ENCODE measurements at regions not wholly inside any gene's neighbourhood (a gene's known extent, or its start where the extent isn't known, plus 50 kb on each side); places are given as distances from the start of the nearest gene placed in this dataset.

GRCh38 chr20:55761100-55761499, 244.2 kb downstream of the CBLN4 start:
- no peak for DNase-seq (ENCODE audit: low read depth, low spot score)
- TF ChIP-seq ZNF207 (IDR thresholded peaks at IDR 0.05; ENCODE audit: borderline replicate concordance) (no peak), CEBPB (IDR thresholded peaks at IDR 0.05; ENCODE audit: borderline replicate concordance in 1 of 2, low read depth in 2 of 2, low read length in 2 of 2) (no peak), CBX3 (IDR thresholded peaks at IDR 0.05; ENCODE audit: borderline replicate concordance, low read depth) (no peak), ESRRA (IDR thresholded peaks at IDR 0.05; ENCODE audit: low read length) (no peak), SMAD1 (IDR thresholded peaks at IDR 0.05; ENCODE audit: low read depth, partially characterized antibody) (no peak), TCF7 (IDR thresholded peaks at IDR 0.05; ENCODE audit: borderline replicate concordance) (no peak)
- no peak overlapping the region for H3K4me2 ChIP-seq (ENCODE audit: control insufficient read depth, insufficient read depth)
- ChIA-PET POLR2A (no interaction called here), RAD21 (ENCODE audit: unreplicated experiment) (no interaction called here), SMC1A (ENCODE audit: uncharacterized antibody, unreplicated experiment) (no interaction called here), CTCF (no interaction called here)
- in situ Hi-C loops (cut with MboI) (no loop called here), intact Hi-C loops (cut with micrococcal nuclease; ENCODE audit: unreplicated experiment) (no loop called here)
- no peaks in the 10 kb centered on the region; the same call in 2 of the 3 replicates for H3K9me3 ChIP-seq (replicated peaks; ENCODE audit: control insufficient read depth, insufficient read depth, low read length)
- no peaks in the 10 kb centered on the region for H3K36me3 ChIP-seq (ENCODE audit: control insufficient read depth in 2 of 2, insufficient read depth in 2 of 2, low read length in 1 of 2)
- no peaks in the 10 kb centered on the region for H4K20me1 ChIP-seq (ENCODE audit: control insufficient read depth, insufficient read depth)
- no peaks in the 10 kb centered on the region for H3K79me2 ChIP-seq (ENCODE audit: control insufficient read depth, insufficient read depth, low read length)
- no TSS peak for BruUV-seq (replicated peaks)
- H3K9ac ChIP-seq (ENCODE audit: control insufficient read depth, insufficient read depth, low read length): no peak overlapping the region
- H3K27me3 ChIP-seq (replicated peaks in 1 of 2; ENCODE audit: control insufficient read depth in 2 of 2, insufficient read depth in 2 of 2, low read length in 1 of 2): no peaks in the 10 kb centered on the region
- no peaks in the 10 kb centered on the region for H3K4me1 ChIP-seq (ENCODE audit: control insufficient read depth, insufficient read depth, low read length)
- WGBS (ENCODE audit: insufficient coverage, insufficient replicate concordance, low lambda C conversion rate, missing lambda C conversion rate): 14% methylated on average over 3 of the region's 3 CpGs
- ATAC-seq: no peak
- FAIRE-seq: no peak
- H2AFZ ChIP-seq (ENCODE audit: control insufficient read depth, low read depth, low read length): no peak overlapping the region
- no peak overlapping the region for H3K4me3 ChIP-seq
- H3K27ac ChIP-seq (ENCODE audit: control insufficient read depth, insufficient read depth): no peak overlapping the region

GRCh38 chr20:55760586-55760985, 244.7 kb downstream of the CBLN4 start:
- no peaks in the 10 kb centered on the region for H3K4me1 ChIP-seq (ENCODE audit: control insufficient read depth, insufficient read depth, low read length)
- no peak overlapping the region for H3K4me3 ChIP-seq
- H2AFZ ChIP-seq (ENCODE audit: control insufficient read depth, low read depth, low read length): no peak overlapping the region
- BruUV-seq (replicated peaks): no TSS peak
- no peak overlapping the region for H3K9ac ChIP-seq (ENCODE audit: control insufficient read depth, insufficient read depth, low read length)
- RAD21 ChIA-PET (ENCODE audit: unreplicated experiment): no interaction called here
- POLR2A ChIA-PET: no interaction called here
- ATAC-seq: no peak
- no peak overlapping the region for H3K27ac ChIP-seq (ENCODE audit: control insufficient read depth, insufficient read depth)
- SMC1A ChIA-PET (ENCODE audit: uncharacterized antibody, unreplicated experiment): interaction anchor here (0.6 kb wide), 1 partner anchor 122 kb away, joined by 6 read pairs; no protein-coding TSS in a partner anchor
- FAIRE-seq: no peak
- H3K4me2 ChIP-seq (ENCODE audit: control insufficient read depth, insufficient read depth): no peak overlapping the region
- WGBS (ENCODE audit: insufficient coverage, insufficient replicate concordance, low lambda C conversion rate, missing lambda C conversion rate): 0% methylated on average over 3 of the region's 3 CpGs
- H3K27me3 ChIP-seq (replicated peaks in 1 of 2; ENCODE audit: control insufficient read depth in 2 of 2, insufficient read depth in 2 of 2, low read length in 1 of 2): no peaks in the 10 kb centered on the region
- no peak for DNase-seq (ENCODE audit: low read depth, low spot score)
- no peaks in the 10 kb centered on the region for H3K79me2 ChIP-seq (ENCODE audit: control insufficient read depth, insufficient read depth, low read length)
- no peaks in the 10 kb centered on the region for H3K36me3 ChIP-seq (ENCODE audit: control insufficient read depth in 2 of 2, insufficient read depth in 2 of 2, low read length in 1 of 2)
- intact Hi-C loops (cut with micrococcal nuclease; ENCODE audit: unreplicated experiment) (no loop called here), in situ Hi-C loops (cut with MboI) (no loop called here)
- no peaks in the 10 kb centered on the region for H4K20me1 ChIP-seq (ENCODE audit: control insufficient read depth, insufficient read depth)
- CTCF ChIA-PET: no interaction called here
- H3K9me3 ChIP-seq (replicated peaks; ENCODE audit: control insufficient read depth, insufficient read depth, low read length): no peaks in the 10 kb centered on the region; the same call in 2 of the 3 replicates
- TF ChIP-seq RUNX3 (IDR thresholded peaks at IDR 0.05; ENCODE audit: low read length) (no peak), SRF (IDR thresholded peaks at IDR 0.05; ENCODE audit: low read depth in 2 of 2, low read length in 2 of 2) (no peak), JUNB (IDR thresholded peaks at IDR 0.05) (no peak), HDAC2 (IDR thresholded peaks at IDR 0.05) (no peak), ZNF274 (IDR thresholded peaks at IDR 0.05; ENCODE audit: insufficient read depth, insufficient read length) (no peak), BACH1 (IDR thresholded peaks at IDR 0.05; ENCODE audit: borderline replicate concordance) (no peak), SP1 (IDR thresholded peaks at IDR 0.05; ENCODE audit: low read depth, low read length) (no peak), SMAD1 (IDR thresholded peaks at IDR 0.05; ENCODE audit: low read depth, partially characterized antibody) (no peak)
- TF ChIP-seq, protein P1, sequence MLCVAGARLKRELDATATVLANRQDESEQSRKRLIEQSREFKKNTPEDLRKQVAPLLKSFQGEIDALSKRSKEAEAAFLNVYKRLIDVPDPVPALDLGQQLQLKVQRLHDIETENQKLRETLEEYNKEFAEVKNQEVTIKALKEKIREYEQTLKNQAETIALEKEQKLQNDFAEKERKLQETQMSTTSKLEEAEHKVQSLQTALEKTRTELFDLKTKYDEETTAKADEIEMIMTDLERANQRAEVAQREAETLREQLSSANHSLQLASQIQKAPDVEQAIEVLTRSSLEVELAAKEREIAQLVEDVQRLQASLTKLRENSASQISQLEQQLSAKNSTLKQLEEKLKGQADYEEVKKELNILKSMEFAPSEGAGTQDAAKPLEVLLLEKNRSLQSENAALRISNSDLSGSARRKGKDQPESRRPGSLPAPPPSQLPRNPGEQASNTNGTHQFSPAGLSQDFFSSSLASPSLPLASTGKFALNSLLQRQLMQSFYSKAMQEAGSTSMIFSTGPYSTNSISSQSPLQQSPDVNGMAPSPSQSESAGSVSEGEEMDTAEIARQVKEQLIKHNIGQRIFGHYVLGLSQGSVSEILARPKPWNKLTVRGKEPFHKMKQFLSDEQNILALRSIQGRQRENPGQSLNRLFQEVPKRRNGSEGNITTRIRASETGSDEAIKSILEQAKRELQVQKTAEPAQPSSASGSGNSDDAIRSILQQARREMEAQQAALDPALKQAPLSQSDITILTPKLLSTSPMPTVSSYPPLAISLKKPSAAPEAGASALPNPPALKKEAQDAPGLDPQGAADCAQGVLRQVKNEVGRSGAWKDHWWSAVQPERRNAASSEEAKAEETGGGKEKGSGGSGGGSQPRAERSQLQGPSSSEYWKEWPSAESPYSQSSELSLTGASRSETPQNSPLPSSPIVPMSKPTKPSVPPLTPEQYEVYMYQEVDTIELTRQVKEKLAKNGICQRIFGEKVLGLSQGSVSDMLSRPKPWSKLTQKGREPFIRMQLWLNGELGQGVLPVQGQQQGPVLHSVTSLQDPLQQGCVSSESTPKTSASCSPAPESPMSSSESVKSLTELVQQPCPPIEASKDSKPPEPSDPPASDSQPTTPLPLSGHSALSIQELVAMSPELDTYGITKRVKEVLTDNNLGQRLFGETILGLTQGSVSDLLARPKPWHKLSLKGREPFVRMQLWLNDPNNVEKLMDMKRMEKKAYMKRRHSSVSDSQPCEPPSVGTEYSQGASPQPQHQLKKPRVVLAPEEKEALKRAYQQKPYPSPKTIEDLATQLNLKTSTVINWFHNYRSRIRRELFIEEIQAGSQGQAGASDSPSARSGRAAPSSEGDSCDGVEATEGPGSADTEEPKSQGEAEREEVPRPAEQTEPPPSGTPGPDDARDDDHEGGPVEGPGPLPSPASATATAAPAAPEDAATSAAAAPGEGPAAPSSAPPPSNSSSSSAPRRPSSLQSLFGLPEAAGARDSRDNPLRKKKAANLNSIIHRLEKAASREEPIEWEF (IDR thresholded peaks at IDR 0.05; ENCODE audit: insufficient replicate concordance, low read depth, low read length): no peak

Measured in GM12878 (cell line).